Panc1 (cell line): ENCODE measurements at regions not wholly inside any gene's neighbourhood (a gene's known extent, or its start where the extent isn't known, plus 50 kb on each side); places are given as distances from the start of the nearest gene placed in this dataset.

Experiments used
- POLR2AphosphoS5 ChIP-seq: IDR thresholded peaks from 2 replicates; pipeline ENCODE4 v1.6.1; 2012; ENCODE audit warnings: mild to moderate bottlenecking, low read depth, low read length, moderate library complexity
- SIN3A ChIP-seq: IDR thresholded peaks from 2 replicates; pipeline ENCODE4 v1.6.1; 2012; ENCODE audit warnings: low read depth, mild to moderate bottlenecking, low read length, moderate library complexity, borderline replicate concordance; ENCODE audit not compliant: insufficient read depth
- TF ChIP-seq, protein P1 (sequence below): fragments of 450-650 bp; IDR thresholded peaks from 2 replicates; pipeline ENCODE4 v1.5.1; 2017; ENCODE audit warnings: mild to moderate bottlenecking

DNA sequence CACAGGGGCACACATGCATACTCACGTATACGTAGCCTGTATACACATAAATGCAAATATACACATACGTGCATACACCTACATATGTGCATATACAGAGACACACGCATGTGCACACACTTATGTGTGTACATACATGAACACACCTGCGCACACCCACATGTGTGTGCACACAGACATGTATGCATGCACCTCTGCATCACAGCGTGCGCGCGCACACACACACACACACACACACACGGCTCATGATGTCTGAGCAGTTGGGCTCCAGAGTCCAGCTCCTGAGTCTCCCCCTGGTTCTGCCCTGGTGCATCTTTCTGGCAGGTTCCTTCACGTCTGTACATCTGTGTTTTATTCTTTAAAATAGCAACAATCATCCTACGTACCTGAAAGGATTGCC is 600.5 kb downstream of the NPHP4 start:
- TF ChIP-seq, protein P1, sequence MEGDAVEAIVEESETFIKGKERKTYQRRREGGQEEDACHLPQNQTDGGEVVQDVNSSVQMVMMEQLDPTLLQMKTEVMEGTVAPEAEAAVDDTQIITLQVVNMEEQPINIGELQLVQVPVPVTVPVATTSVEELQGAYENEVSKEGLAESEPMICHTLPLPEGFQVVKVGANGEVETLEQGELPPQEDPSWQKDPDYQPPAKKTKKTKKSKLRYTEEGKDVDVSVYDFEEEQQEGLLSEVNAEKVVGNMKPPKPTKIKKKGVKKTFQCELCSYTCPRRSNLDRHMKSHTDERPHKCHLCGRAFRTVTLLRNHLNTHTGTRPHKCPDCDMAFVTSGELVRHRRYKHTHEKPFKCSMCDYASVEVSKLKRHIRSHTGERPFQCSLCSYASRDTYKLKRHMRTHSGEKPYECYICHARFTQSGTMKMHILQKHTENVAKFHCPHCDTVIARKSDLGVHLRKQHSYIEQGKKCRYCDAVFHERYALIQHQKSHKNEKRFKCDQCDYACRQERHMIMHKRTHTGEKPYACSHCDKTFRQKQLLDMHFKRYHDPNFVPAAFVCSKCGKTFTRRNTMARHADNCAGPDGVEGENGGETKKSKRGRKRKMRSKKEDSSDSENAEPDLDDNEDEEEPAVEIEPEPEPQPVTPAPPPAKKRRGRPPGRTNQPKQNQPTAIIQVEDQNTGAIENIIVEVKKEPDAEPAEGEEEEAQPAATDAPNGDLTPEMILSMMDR: no peak
- TF ChIP-seq SIN3A (no peak), POLR2AphosphoS5 (no peak)
